Caco-2 (cell line): ENCODE measurements at regions not wholly inside any gene's neighbourhood (a gene's known extent, or its start where the extent isn't known, plus 50 kb on each side); places are given as distances from the start of the nearest gene placed in this dataset.

Experiments
- BruUV-seq: library from RNA; stranded (reverse); fragments of 400-500 nt; replicated peaks from 2 replicates; lab custom pipeline; 2021; lab: Mats Ljungman, UMichigan
- CTCF ChIA-PET: fragments of 300-600 bp; sonication (Branson Sonifier 250); formaldehyde crosslinking; loops from one replicate; lab custom pipeline; 2022; ENCODE audit warnings: antibody characterized with exemption; lab: Charles Lee
- POLR2A ChIA-PET: fragments of 300-600 bp; sonication (Branson Sonifier 250); formaldehyde crosslinking; loops from one replicate; lab custom pipeline; 2022; ENCODE audit warnings: antibody characterized with exemption; lab: Charles Lee
- DNase-seq, 2 experiments: peaks; one replicate each; pipeline versions ENCODE4 v3.0.0 to v3.0.0-alpha.2; 2020 to 2022
- H3K27me3 ChIP-seq: replicated peaks from 2 replicates; pipeline ENCODE4 v1.6.0; 2011; ENCODE audit warnings: low read length; ENCODE audit not compliant: control insufficient read depth, insufficient read depth
- H3K36me3 ChIP-seq: 2 replicates; pipeline ENCODE4 v1.5.1; 2011; ENCODE audit warnings: low read length; ENCODE audit not compliant: control insufficient read depth, insufficient read depth
- H3K4me1 ChIP-seq: fragments of 250-450 bp; sonication (Bioruptor Pico); 2 replicates; pipeline ENCODE4 v1.5.1; 2020; ENCODE audit warnings: mild to moderate bottlenecking
- H3K4me3 ChIP-seq: 2 replicates; pipeline ENCODE4 v1.5.1; 2011; ENCODE audit warnings: low read depth, mild to moderate bottlenecking, control low read depth, low read length
- H3K9me3 ChIP-seq: fragments of 250-450 bp; sonication (Bioruptor Pico); 2 replicates; pipeline ENCODE4 v1.5.1; 2020; ENCODE audit warnings: mild to moderate bottlenecking, moderate library complexity
- H3K27ac Mint-ChIP-seq: one replicate; pipeline ENCODE4 v1.8.0; 2022; ENCODE audit warnings: mixed read lengths; ENCODE audit not compliant: unreplicated experiment
- H3K27me3 Mint-ChIP-seq: one replicate; pipeline ENCODE4 v1.8.0; 2022; ENCODE audit warnings: mixed read lengths; ENCODE audit not compliant: insufficient read depth, unreplicated experiment
- H3K36me3 Mint-ChIP-seq: one replicate; pipeline ENCODE4 v1.8.0; 2022; ENCODE audit warnings: mild to moderate bottlenecking, mixed read lengths; ENCODE audit not compliant: insufficient read depth, unreplicated experiment
- H3K4me1 Mint-ChIP-seq: one replicate; pipeline ENCODE4 v1.8.0; 2022; ENCODE audit warnings: low read depth, mixed read lengths; ENCODE audit not compliant: unreplicated experiment
- H3K4me3 Mint-ChIP-seq: one replicate; pipeline ENCODE4 v1.8.0; 2022; ENCODE audit warnings: mild to moderate bottlenecking, moderate library complexity, mixed read lengths; ENCODE audit not compliant: unreplicated experiment
- H3K9me3 Mint-ChIP-seq: one replicate; pipeline ENCODE4 v1.8.0; 2022; ENCODE audit warnings: mixed read lengths; ENCODE audit not compliant: unreplicated experiment
- CTCF ChIP-seq, 2 experiments: fragments of 200-600 bp in 1 of 2; IDR thresholded peaks; 1 replicate in 1 of 2; 2 replicates in 1 of 2; pipeline versions ENCODE4 v1.5.1 to v1.8.0; 2011 to 2022; ENCODE audit warnings: antibody characterized with exemption in 1 of 2, control low read depth in 1 of 2, inconsistent platforms in 1 of 2, low read depth in 1 of 2, low read length in 1 of 2, mild to moderate bottlenecking in 1 of 2, moderate library complexity in 1 of 2; ENCODE audit not compliant: insufficient read depth in 1 of 2, severe bottlenecking in 1 of 2, unreplicated experiment in 1 of 2
- intact Hi-C: fragments of 100-400 bp; cut with micrococcal nuclease; formaldehyde crosslinking; loops from one replicate; pipeline ENCODE4 v1.10.0; 2022; ENCODE audit not compliant: unreplicated experiment

GRCh38 chr4:173699841-173700475 lies 169.9 kb upstream of the HAND2 start:
- H3K27ac Mint-ChIP-seq, result no peak overlapping the region
- no peaks in the 10 kb centered on the region for H3K9me3 Mint-ChIP-seq
- no peak for DNase-seq
- H3K36me3 ChIP-seq, result no peaks in the 10 kb centered on the region
- H3K4me1 ChIP-seq, result no peaks in the 10 kb centered on the region
- no peaks in the 10 kb centered on the region for H3K9me3 ChIP-seq
- no peaks in the 10 kb centered on the region for H3K4me1 Mint-ChIP-seq
- ChIA-PET CTCF (no interaction called here), POLR2A (no interaction called here)
- H3K27me3 Mint-ChIP-seq, result peaks cover 11% of the 10 kb centered on the region
- BruUV-seq, result no TSS peak
- H3K27me3 ChIP-seq, result no peaks in the 10 kb centered on the region
- no peak overlapping the region for H3K4me3 Mint-ChIP-seq
- no peaks in the 10 kb centered on the region for H3K36me3 Mint-ChIP-seq
- H3K4me3 ChIP-seq, result no peak overlapping the region
- TF ChIP-seq CTCF (IDR thresholded peaks at IDR 0.05; ENCODE audit: insufficient read depth in 1 of 2, low read depth in 1 of 2, low read length in 1 of 2, severe bottlenecking in 1 of 2, unreplicated experiment in 1 of 2), result no peak
- intact Hi-C loops, result no loop called here

GRCh38 chr4:173698557-173699262 lies 168.7 kb upstream of the HAND2 start:
- DNase-seq, result no peak
- H3K4me1 ChIP-seq, result no peaks in the 10 kb centered on the region
- intact Hi-C loops, result no loop called here
- H3K9me3 Mint-ChIP-seq, result no peaks in the 10 kb centered on the region
- no peaks in the 10 kb centered on the region for H3K36me3 Mint-ChIP-seq
- no peak overlapping the region for H3K4me3 ChIP-seq
- H3K36me3 ChIP-seq, result no peaks in the 10 kb centered on the region
- no peaks in the 10 kb centered on the region for H3K4me1 Mint-ChIP-seq
- ChIA-PET POLR2A (no interaction called here), CTCF (no interaction called here)
- no peaks in the 10 kb centered on the region for H3K27me3 ChIP-seq
- no peak overlapping the region for H3K4me3 Mint-ChIP-seq
- no TSS peak for BruUV-seq
- H3K27me3 Mint-ChIP-seq, result peaks cover 11% of the 10 kb centered on the region
- TF ChIP-seq CTCF (IDR thresholded peaks at IDR 0.05; ENCODE audit: insufficient read depth in 1 of 2, low read depth in 1 of 2, low read length in 1 of 2, severe bottlenecking in 1 of 2, unreplicated experiment in 1 of 2), result no peak
- H3K9me3 ChIP-seq, result no peaks in the 10 kb centered on the region
- H3K27ac Mint-ChIP-seq, result no peak overlapping the region

DNA sequence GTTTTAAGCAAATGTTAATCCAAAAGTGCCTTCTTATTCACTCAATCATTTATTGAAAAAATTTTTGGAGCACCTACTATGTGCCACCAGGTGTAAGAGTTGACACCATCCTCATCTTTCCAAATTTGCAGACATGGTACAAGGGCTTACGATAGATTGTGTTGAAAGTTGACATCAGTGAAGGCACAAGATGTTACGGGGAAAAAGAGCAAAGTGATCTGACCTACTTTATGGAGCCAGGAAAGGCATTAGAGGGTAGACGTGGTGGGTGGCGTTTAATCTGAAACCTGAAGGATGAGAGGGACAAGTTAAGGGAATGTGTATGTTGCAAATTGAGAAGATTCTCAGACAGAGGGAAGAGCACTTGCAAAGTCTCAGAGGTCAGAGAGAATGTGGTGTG lies 167.8 kb upstream of the HAND2 start:
- no peak for DNase-seq
- Mint-ChIP-seq H3K4me1 (no peaks in the 10 kb centered on the region), H3K27me3 (peaks cover 11% of the 10 kb centered on the region), H3K27ac (no peak overlapping the region), H3K4me3 (no peak overlapping the region), H3K9me3 (no peaks in the 10 kb centered on the region), H3K36me3 (no peaks in the 10 kb centered on the region)
- Histone ChIP-seq H3K36me3 (no peaks in the 10 kb centered on the region), H3K4me1 (no peaks in the 10 kb centered on the region), H3K4me3 (no peak overlapping the region), H3K27me3 (no peaks in the 10 kb centered on the region), H3K9me3 (no peaks in the 10 kb centered on the region)
- intact Hi-C loops, result no loop called here
- no TSS peak for BruUV-seq
- POLR2A ChIA-PET, result no interaction called here
- TF ChIP-seq CTCF (IDR thresholded peaks at IDR 0.05; ENCODE audit: insufficient read depth in 1 of 2, low read depth in 1 of 2, low read length in 1 of 2, severe bottlenecking in 1 of 2, unreplicated experiment in 1 of 2), result no peak
- CTCF ChIA-PET, result no interaction called here
